Adrenal gland (tissue), 9 donors: ENCODE measurements at regions not wholly inside any gene's neighbourhood (a gene's known extent, or its start where the extent isn't known, plus 50 kb on each side); places are given as distances from the start of the nearest gene placed in this dataset.

Experiments used
- DNase-seq, 7 donors: peaks; one replicate each; pipeline ENCODE4 v3.0.0-alpha.2; 2019 to 2020
- H3K27ac ChIP-seq, 5 donors: fragments of 200-600 bp; sonication (generic) in 4 of 5; 1 replicate in 3 of 5; 2 replicates in 2 of 5; pipeline versions ENCODE4 v1.5.1 to v1.8.0; 2016 to 2020; ENCODE audit warnings: mild to moderate bottlenecking in 1 of 5
- H3K27me3 ChIP-seq: fragments of 200-600 bp; 2 replicates; pipeline ENCODE4 v1.8.0; 2021
- H3K36me3 ChIP-seq, 2 donors: fragments of 200-600 bp; replicated peaks in 1 of 2; 1 replicate in 1 of 2; 2 replicates in 1 of 2; pipeline versions ENCODE4 v1.5.1 to v1.8.0; 2018 to 2022
- H3K4me1 ChIP-seq, 2 donors: fragments of 200-600 bp; replicated peaks in 1 of 2; 1 replicate in 1 of 2; 2 replicates in 1 of 2; pipeline versions ENCODE4 v1.5.1 to v1.8.0; 2018 to 2021
- H3K4me3 ChIP-seq, 4 donors: fragments of 200-600 bp; sonication (generic) in 3 of 4; one replicate each; pipeline ENCODE4 v1.5.1; 2016 to 2018
- H3K9me3 ChIP-seq, 3 donors: fragments of 200-600 bp; sonication (generic) in 1 of 3; replicated peaks in 1 of 3; 1 replicate in 2 of 3; 2 replicates in 1 of 3; pipeline versions ENCODE4 v1.5.1 to v1.8.0; 2016 to 2021
- CTCF ChIP-seq, 6 experiments: fragments of 450-650 bp in 4 of 6; fragments of 200-600 bp in 2 of 6; sonication (generic) in 1 of 6; IDR thresholded peaks; 1 replicate in 5 of 6; 2 replicates in 1 of 6; pipeline versions ENCODE4 v1.5.1 to v1.8.0; 2016 to 2021; ENCODE audit warnings: antibody characterized with exemption in 6 of 6, mild to moderate bottlenecking in 2 of 6, moderate library complexity in 1 of 6
- POLR2A ChIP-seq, 2 donors: fragments of 450-650 bp; IDR thresholded peaks; one replicate each; pipeline ENCODE4 v1.6.1; 2017; ENCODE audit warnings: antibody characterized with exemption in 2 of 2, mild to moderate bottlenecking in 2 of 2, moderate library complexity in 1 of 2
- WGBS, 4 donors: extraction: QIAGEN DNeasy Blood & Tissue Kit in 2 of 4; methylation state at CpG; one replicate each; pipeline versions ENCODE4 v1.1.5 to v1.1.7; 2013 to 2017; 5-methylcytosine and 5-hydroxymethylcytosine counted together
- intact Hi-C, 2 donors: fragments of 100-400 bp; cut with DNase I; formaldehyde crosslinking; loops; one replicate each; pipeline versions ENCODE4 v1.14.1 to v1.15.0; 2022 to 2023
- donor health status: healthy with polysubstance abuse.
- donor health status: Bipolar disorder and iron deficiency.
- donor health status: DM: yes; HTN: yes; CAD: no.
- donor health status: DM: no; HTN: no; CAD: no.
- donor health status: DM: no; HTN: no; CAD: no.

- H3K27ac ChIP-seq = no peak overlapping the region
- DNase-seq = no peak
Observed at GRCh38 chr9:87319656-87320055, 178.0 kb upstream of the DAPK1 start.

GRCh38 chr9:87320146-87320884 is 177.4 kb upstream of the DAPK1 start:
- H3K36me3 ChIP-seq = no peaks in the 10 kb centered on the region
- no peaks in the 10 kb centered on the region for H3K27me3 ChIP-seq
- DNase-seq = no peak
- H3K9me3 ChIP-seq = no peaks in the 10 kb centered on the region
- intact Hi-C loops = loop anchor here in 1 of 2 donors (5.0 to 10.0 kb wide), 3 partner anchors 366 to 833 kb away; no protein-coding TSS in a partner anchor
- 73 to 82% (median 77%) methylated on average over 2 of the region's 2 CpGs for WGBS, 4 donors
- no peaks in the 10 kb centered on the region for H3K4me1 ChIP-seq
- H3K4me3 ChIP-seq = no peak overlapping the region
- H3K27ac ChIP-seq = no peak overlapping the region
- TF ChIP-seq CTCF (IDR thresholded peaks at IDR 0.05) = no peak
- TF ChIP-seq POLR2A (IDR thresholded peaks at IDR 0.05) = no peak

More at GRCh38 chr9:87319656-87320055, 178.0 kb upstream of the DAPK1 start:
- no peaks in the 10 kb centered on the region for H3K9me3 ChIP-seq
- no peak for TF ChIP-seq CTCF (IDR thresholded peaks at IDR 0.05)
- no peak for TF ChIP-seq POLR2A (IDR thresholded peaks at IDR 0.05)
- H3K4me3 ChIP-seq = no peak overlapping the region
- H3K4me1 ChIP-seq = no peaks in the 10 kb centered on the region
- no peaks in the 10 kb centered on the region for H3K36me3 ChIP-seq
- H3K27me3 ChIP-seq = no peaks in the 10 kb centered on the region
- intact Hi-C loops = loop anchor here in 1 of 2 donors (5.0 to 10.0 kb wide), 3 partner anchors 365 to 832 kb away; no protein-coding TSS in a partner anchor

GRCh38 chr9:87322840-87323635 is 174.6 kb upstream of the DAPK1 start:
- H3K27me3 ChIP-seq = no peaks in the 10 kb centered on the region
- H3K4me3 ChIP-seq = no peak overlapping the region
- no peak for TF ChIP-seq CTCF (IDR thresholded peaks at IDR 0.05)
- no peak for TF ChIP-seq POLR2A (IDR thresholded peaks at IDR 0.05)
- DNase-seq = no peak
- no peaks in the 10 kb centered on the region for H3K4me1 ChIP-seq
- intact Hi-C loops = loop anchor here in 1 of 2 donors (5.0 to 10.0 kb wide), 3 partner anchors 368 to 836 kb away; no protein-coding TSS in a partner anchor
- H3K27ac ChIP-seq = no peak overlapping the region
- 61 to 71% (median 70%) methylated on average over 5 of the region's 5 CpGs for WGBS, 4 donors
- H3K9me3 ChIP-seq = no peaks in the 10 kb centered on the region
- no peaks in the 10 kb centered on the region for H3K36me3 ChIP-seq

- Histone ChIP-seq H3K27ac (no peak overlapping the region), H3K9me3 (no peaks in the 10 kb centered on the region), H3K27me3 (no peaks in the 10 kb centered on the region), H3K36me3 (no peaks in the 10 kb centered on the region), H3K4me1 (no peaks in the 10 kb centered on the region), H3K4me3 (no peak overlapping the region)
- 29 to 61% (median 52%) methylated on average over 2 of the region's 2 CpGs for WGBS, 4 donors
- TF ChIP-seq POLR2A (IDR thresholded peaks at IDR 0.05) (no peak), CTCF (IDR thresholded peaks at IDR 0.05) (no peak)
- intact Hi-C loops = loop anchor here in 1 of 2 donors (5.0 to 10.0 kb wide), 3 partner anchors 369 to 837 kb away; no protein-coding TSS in a partner anchor
- no peak for DNase-seq
Observed at GRCh38 chr9:87323928-87324327, 173.7 kb upstream of the DAPK1 start.
